Tongue (tissue), 2 donors: ENCODE measurements at regions not wholly inside any gene's neighbourhood (a gene's known extent, or its start where the extent isn't known, plus 50 kb on each side); places are given as distances from the start of the nearest gene placed in this dataset. TPM values are rescaled to one million over a fixed set of nuclear protein-coding genes. Genes with fewer than 3 reads are reported as not detected.
"Not testable (repeated sequence)": the region's sequence is repeated elsewhere in the genome, so short reads cannot be mapped to it uniquely, and the experiment has no call there.

Source experiments
- DNase-seq: peaks from one replicate; pipeline ENCODE4 v3.0.0-alpha.2; 2015
- small RNA-seq: library from RNA; depleted of rRNA; stranded (forward); fragments of <200 nt; gene quantifications from one replicate; pipeline ENCODE3, GENCODE V24; 2014; ENCODE audit warnings: low replicate concordance

DNA sequence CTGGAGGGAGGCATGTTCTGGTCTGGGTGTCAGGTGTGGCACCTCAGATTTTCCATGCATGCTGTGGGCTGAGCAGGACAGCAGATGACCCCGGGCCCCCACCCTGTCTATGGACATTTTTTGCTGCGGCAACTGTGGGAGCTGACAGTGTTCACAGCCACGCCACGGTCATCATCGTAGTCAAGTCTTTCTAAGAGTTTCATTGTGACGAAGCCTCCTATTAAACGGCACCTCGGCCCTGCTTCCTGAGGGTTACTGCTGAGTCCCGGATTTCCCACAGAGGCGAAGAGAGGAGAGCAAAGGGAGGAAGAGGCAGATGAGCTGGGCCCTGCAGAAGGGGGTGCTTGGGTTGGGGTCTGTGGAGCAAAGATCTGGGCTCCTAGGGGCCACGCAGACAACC is 152.1 kb upstream of the POTEB2 start:
- not testable (repeated sequence) for DNase-seq

DNA sequence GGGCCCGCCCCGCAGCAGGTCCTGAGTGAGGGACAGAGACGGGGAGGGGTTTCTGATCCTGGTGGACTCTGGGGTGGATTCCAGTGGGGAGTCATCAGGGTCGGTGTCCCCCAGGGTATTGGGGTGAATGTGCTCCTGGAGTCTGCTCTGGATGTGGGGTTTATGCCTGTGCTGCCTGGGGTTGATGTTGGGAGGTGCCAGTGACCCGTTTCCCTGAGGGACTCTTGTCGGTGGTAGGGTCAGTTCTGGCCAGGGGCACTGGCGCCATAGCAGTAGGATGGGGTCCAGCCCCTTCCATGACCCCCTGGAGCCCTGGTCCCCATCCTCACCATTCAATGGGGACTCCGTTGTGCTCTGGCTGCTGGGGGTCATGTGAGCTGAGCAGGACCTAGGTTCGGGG is 151.2 kb upstream of the POTEB2 start:
- not testable (repeated sequence) for DNase-seq

DNA sequence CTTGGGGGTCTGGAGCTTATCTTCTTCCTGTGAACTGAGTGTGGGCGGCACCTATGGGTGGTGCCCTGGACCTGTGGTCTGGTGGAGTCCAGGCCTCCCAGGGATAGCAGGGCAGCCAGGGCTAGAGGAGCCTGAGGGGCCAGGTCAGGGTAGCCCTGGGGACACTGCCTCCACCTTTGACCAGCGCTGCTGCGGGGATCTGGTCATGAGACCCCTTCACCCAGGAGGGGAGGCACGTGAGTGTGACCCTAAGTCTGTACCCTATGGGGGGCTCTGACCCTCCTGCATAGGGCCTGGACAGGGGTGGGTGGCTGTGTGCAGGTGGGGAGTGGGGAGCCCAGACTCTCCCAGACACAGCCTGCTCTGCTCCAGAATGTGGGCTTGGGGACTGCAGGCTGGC is 150.5 kb upstream of the POTEB2 start:
- not testable (repeated sequence) for DNase-seq

DNA sequence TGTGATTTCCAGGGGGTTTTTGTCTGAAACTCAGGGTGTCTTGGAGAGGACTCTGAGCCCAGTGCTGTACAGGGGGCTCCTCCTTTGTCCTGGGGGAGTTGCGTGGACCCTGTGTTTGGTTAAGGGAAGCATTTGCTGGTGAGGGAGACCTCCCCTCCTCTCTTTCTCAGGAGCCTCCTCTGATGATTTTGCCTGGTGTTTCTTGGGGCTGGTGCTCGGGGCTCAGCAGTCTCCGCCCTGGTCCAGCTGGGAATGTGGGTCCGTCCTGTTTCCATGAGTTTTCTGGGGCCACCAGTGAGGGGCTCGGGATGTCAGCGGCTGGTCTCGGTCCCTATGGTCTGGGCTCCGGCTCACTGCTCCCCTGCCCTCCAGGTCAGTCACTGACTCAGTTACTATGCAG is 149.1 kb upstream of the POTEB2 start:
- DNase-seq, result not testable (repeated sequence)

DNA sequence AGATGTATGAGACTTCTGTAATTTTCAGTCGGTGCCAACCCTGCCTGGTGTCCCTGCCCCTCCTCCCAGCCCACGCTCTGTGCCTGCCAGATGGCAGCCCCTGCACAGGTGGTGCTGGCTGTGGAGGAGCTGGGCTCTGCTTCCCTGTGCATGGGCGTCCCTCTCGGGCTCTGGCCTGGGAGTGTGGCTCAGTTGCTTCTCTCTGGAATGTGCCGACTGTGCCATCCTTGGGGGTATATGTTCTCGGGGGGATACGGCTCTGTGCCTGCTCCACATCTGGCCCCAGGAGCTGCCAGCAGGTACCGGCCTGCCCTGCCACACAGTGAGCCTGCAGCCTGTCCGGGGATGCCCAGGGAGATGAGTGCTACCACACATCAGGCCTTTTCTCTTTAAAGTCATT is 147.2 kb upstream of the POTEB2 start:
- not testable (repeated sequence) for DNase-seq

DNA sequence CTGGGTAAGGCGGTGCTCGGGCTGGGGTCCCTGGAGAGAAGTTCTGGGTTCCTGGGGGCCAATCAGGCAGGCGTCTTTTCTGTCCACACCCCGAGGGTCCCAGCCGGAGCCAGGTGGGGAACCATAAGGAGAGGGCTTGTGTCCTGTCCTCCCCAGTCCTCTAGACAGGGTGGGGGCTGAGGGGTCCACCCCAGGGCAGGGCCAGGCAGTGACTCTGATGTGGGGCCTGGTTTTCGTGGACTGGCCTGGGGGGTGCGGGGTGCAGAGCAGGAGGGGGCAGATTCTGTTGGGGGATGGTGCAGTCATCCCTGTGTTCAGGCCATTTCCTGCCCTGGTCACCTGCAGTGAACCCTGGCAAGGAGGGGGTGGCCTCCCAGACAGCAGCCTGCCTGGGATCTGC is 143.5 kb upstream of the POTEB2 start:
- DNase-seq, result not testable (repeated sequence)

DNA sequence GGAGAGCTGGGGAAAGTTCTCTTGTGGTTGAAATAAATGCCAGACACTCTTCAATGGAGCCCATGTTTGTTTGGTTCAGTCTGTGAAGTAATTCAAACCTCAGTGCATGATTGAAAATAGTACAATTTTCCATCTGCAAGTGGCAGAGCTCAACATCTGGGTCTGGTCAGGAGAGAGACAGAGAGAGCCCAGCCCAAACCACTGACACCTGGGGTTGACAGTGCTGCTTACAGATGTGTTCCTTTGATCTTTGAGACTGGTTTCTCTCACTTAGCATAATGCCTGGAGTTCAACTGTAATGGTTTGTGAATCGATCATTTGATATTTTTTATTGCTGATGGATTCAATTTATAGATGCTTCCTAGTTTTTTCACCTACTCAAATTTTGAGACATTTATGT is 137.3 kb upstream of the POTEB2 start:
- not testable (repeated sequence) for DNase-seq

DNA sequence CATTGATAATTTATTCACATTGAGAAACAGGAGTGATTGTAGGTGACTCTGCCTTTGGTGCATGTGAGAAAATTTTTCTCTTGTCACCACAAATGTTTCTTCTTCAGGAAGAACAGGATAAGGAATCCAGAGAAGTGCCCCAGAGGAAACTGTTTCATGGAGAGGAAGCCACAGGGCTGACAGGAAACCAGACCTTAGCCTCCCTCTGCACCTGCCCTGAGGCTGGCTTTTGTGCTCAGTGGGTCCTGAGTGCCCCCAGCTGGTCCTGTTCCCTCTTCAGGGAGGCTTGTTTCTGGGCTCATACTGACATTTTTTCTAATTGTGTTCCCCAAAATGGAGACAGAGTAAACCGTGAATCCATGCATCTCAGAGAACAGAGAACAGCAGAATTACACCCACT is 135.8 kb upstream of the POTEB2 start:
- DNase-seq, result not testable (repeated sequence)

DNA sequence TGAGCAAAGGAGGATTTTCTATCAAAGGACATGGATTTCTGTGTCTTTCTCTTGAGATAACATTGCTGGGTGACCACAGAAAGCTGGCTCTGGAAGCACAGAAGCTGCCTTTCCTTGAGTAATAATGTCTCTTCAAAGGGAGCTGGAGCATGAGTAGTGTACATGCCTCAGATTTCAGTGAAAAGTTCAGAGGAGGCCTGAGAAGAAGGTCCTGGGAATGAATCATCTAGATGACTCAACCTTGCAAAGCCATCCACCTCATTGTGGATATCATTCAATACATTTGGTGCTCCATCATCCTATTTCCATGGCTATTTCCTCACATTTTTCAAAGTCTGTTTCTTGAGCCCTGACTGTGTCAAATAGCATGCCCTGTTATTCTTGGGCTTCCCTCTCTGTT is 125.6 kb upstream of the POTEB2 start:
- not testable (repeated sequence) for DNase-seq

DNA sequence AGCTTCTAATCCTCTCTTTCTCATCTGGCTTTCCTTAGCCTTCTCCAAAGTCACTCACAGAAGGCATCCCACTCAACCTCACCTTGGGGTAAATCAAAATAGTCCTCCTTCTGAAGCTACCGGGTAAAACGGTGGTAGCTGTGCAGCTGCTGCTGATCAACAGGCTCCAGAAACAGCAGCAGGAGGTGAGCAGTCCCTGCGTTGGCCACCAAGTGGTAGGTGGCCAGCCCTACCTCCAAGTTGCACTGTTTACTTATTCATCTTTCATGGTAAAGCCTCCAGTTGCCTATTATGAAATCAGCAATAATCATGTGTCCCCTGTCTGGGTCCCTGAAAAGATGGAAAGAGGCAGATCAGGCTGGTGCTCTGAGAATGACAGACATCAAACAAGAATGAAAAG is 125.1 kb upstream of the POTEB2 start:
- DNase-seq, result not testable (repeated sequence)

DNA sequence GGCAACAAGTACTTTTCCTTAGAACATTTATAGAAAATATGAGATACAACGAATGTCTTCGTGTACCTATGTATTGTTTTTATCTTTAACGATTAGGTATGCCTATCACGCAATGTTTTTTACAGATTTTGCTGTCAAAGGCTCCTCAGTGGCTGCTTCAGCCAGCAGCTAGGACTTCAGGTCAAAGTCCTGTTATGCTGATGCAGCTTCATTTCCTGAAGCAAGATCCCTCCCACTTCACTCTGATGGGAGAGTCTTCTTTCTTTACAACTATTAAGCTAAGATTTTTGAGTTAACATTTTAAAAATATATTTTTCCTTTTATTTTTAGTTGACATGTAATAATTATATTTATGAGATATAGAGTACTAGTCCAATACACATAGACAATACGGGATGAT is 120.7 kb upstream of the POTEB2 start:
- not testable (repeated sequence) for DNase-seq

DNA sequence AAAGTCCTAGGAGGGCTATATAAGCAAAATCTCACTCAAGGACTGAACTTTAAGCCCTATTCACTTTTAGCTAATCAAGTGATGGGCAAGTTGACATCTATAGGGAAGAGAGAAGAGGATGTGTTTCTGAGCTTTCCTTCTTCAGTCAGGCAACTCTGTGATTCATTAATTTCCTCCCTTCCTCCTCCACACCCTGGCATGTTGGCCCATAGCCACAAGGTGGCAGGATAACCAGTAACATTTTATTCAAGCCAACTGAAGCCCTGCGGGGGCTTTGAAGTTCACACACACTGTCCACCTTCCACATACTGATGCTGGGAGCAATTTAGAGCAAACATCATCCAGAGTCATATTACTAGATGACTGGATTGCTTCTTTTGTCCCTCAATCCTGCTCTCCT is 111.9 kb upstream of the POTEB2 start:
- DNase-seq, result not testable (repeated sequence)

DNA sequence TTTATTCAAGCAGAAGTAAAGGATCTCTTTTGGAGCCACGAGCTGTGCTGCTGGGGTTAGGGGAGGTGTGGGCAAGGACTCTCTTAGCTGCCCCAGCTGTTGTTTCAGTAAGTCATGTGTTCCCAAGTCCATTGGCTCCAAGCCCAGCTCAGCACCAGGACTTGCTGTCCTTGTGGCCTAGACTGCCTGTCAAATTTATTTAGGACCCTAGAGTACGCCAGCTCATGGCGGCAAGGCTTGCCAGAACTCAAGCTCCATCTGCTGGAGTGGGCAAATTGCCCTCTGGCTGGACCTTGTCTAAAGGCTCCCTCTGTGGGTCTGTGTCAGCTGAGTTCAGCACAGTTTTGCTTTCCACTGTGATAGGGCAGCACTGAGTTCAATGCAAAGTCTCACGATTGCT is 106.6 kb upstream of the POTEB2 start:
- not testable (repeated sequence) for DNase-seq

DNA sequence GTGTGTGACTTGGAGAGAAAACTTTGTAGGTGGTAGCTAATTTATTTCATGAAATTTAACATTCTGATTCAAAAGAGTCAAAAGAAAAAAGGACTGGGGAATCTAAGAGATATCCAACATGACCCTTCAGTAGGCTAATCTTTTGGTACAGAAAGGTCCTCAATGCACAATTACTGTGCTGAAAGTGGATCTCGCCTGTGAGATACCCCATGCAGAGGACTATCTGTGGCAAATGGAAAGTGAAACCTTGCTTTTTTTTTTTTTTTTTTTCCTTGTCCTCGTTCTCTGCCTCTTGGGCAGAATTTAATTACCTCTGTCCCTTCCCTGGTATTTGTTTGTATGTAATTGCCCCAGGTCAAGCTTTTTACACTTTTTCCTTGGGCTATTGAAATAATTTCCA is 93.2 kb upstream of the POTEB2 start:
- not testable (repeated sequence) for DNase-seq

DNA sequence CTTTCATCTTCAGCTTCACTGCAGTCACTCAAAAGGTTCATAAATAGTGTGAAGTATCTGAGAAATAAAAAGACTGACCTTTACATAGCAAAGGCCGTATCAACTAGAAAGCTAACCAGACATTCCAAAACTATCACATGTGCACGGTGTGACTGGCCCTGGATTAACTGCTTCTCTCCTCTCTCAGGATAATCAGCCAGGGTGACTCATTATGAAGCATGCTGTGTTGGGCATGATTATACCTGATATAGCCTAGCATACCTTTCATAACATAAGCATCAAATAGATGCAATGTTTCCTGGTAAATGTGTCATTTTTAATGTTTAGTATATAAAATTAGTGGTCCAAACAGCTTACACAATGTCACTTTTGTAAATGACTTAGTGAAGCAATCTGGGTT is 63.2 kb upstream of the POTEB2 start:
- not testable (repeated sequence) for DNase-seq

Small RNA genes in the stretch of these regions (small RNA-seq; reads per million reads assigned to genes)
- gene IGHD1OR15-1B, result not detected
- gene IGHD2OR15-2B, result not detected
- gene IGHD3OR15-3B, result not detected
- gene IGHD4OR15-4B, result not detected
- not detected for gene IGHD5OR15-5B
- not detected for gene MIR5701-1
- gene RN7SL400P, result not detected
